Activated T-cell treated with anti-CD3 and anti-CD28 coated beads, Interleukin-2, amount 50 U/mL, for 4 hours (primary cell): ENCODE measurements at regions not wholly inside any gene's neighbourhood (a gene's known extent, or its start where the extent isn't known, plus 50 kb on each side); places are given as distances from the start of the nearest gene placed in this dataset.

Source experiments
- ATAC-seq, 2 donors: fragments of 200-7000 bp; cut with Tn5 transposase; one replicate each; pipeline ENCODE4 v1.10.0; 2021
- DNase-seq: peaks from one replicate; pipeline ENCODE4 v3.0.0-alpha.2; 2020
- H3K27me3 Mint-ChIP-seq: one replicate; pipeline ENCODE4 v1.8.0; 2021; ENCODE audit warnings: low read depth, mixed read lengths
- H3K36me3 Mint-ChIP-seq: one replicate; pipeline ENCODE4 v1.8.0; 2022; ENCODE audit warnings: mixed read lengths; ENCODE audit not compliant: insufficient read depth
- H3K4me1 Mint-ChIP-seq: one replicate; pipeline ENCODE4 v1.8.0; 2021; ENCODE audit warnings: low read depth, mixed read lengths
- H3K4me3 Mint-ChIP-seq: one replicate; pipeline ENCODE4 v1.8.0; 2021; ENCODE audit warnings: mild to moderate bottlenecking, moderate library complexity, mixed read lengths
- H3K9me3 Mint-ChIP-seq: one replicate; pipeline ENCODE4 v1.8.0; 2021; ENCODE audit warnings: mixed read lengths

GRCh38 chr4:123455360-123455759, 58.8 kb downstream of the SPRY1 start:
- no peak for ATAC-seq

DNA sequence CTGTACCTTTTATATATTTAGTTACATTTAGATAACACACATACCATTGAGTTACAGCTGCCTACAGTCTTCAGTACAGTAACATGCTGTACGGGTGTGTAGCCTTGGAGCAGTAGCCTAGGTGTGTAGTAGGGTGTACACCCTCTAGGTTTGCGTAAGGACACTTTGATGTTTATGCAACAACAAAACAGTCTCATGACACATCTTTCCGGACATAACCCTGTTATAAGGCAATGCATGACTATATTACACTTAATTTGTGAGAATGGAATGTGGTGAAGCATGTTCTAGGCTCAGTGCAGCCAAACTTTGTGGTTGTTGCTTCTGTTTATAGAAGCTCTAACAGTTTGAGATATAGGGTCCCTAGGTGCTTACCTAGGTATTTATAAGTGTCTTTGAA, 65.4 kb downstream of the SPRY1 start:
- Mint-ChIP-seq H3K4me1 (no peaks in the 10 kb centered on the region), H3K9me3 (no peaks in the 10 kb centered on the region), H3K27me3 (peaks cover 2% of the 10 kb centered on the region), H3K4me3 (no peak overlapping the region), H3K36me3 (no peaks in the 10 kb centered on the region)
- ATAC-seq (no peak), DNase-seq (no peak)

More at GRCh38 chr4:123455360-123455759, 58.8 kb downstream of the SPRY1 start:
- no peak for DNase-seq
- Mint-ChIP-seq H3K27me3 (no peaks in the 10 kb centered on the region), H3K36me3 (no peaks in the 10 kb centered on the region), H3K4me1 (peaks cover 4% of the 10 kb centered on the region), H3K4me3 (no peak overlapping the region), H3K9me3 (no peaks in the 10 kb centered on the region)

- Mint-ChIP-seq H3K4me1 (no peaks in the 10 kb centered on the region), H3K27me3 (peaks cover 2% of the 10 kb centered on the region), H3K9me3 (no peaks in the 10 kb centered on the region), H3K4me3 (no peak overlapping the region), H3K36me3 (no peaks in the 10 kb centered on the region)
- DNase-seq (no peak), ATAC-seq (no peak)
Observed at GRCh38 chr4:123463869-123464268, 67.3 kb downstream of the SPRY1 start.

DNA sequence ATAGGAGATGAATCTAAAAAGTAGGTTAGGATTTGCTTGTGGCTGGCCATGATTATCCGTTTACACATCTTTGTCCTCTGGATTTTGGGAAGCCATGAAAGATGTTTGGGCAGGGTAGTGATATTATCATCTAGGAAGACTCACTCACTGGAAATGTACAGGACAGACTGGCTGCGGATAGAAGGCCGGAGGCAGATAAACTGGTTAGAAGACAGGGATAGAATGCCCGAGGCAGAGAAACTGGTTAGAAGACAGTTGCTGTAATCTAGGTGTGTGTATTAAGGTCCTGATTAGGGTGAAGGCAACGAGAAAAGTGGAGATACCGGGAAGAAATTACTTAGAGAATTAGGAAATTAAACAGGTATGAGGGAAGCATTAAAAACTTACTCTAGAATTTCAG, 68.8 kb downstream of the SPRY1 start:
- H3K4me1 Mint-ChIP-seq: no peaks in the 10 kb centered on the region
- ATAC-seq (no peak), DNase-seq (no peak)
- no peaks in the 10 kb centered on the region for H3K36me3 Mint-ChIP-seq
- H3K27me3 Mint-ChIP-seq: peaks cover 2% of the 10 kb centered on the region
- no peaks in the 10 kb centered on the region for H3K9me3 Mint-ChIP-seq
- no peak overlapping the region for H3K4me3 Mint-ChIP-seq

DNA sequence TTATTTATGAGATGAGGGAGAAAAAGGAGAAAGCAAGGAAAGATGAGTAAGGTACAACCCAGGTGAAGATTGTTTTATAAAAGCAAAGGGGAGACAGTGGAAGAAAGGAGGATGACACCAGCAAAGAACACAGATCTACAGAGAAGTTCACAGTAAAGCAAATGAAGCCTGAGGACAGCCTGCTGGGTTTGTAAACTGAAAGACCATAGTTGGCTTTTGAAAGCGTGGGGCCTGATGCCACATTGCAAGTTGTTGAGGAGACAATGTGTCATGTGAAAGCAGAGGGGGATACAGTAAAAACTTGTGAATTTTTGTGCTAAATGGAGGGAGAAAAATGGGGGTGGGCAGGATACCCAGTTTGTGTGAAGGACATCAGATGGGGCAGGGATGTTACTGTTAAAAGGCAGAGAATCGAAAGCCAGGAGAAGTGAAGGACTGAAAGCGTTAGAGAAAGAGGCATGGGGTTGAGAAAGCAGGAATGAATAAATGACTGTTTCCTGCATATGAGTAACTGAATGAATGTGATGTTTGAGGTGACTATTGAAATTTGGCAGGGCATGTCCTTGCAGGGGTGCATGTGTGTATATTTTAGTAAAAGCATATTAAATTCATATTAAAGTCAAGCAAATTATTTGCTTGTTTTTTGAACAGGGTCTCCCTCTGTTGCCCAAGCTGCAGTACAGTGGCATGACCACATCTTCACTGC, 69.6 kb downstream of the SPRY1 start:
- peak in 1 of 2 donors; percentile 32 for ATAC-seq
- DNase-seq: no peak
- no peak overlapping the region for H3K4me3 Mint-ChIP-seq

DNA sequence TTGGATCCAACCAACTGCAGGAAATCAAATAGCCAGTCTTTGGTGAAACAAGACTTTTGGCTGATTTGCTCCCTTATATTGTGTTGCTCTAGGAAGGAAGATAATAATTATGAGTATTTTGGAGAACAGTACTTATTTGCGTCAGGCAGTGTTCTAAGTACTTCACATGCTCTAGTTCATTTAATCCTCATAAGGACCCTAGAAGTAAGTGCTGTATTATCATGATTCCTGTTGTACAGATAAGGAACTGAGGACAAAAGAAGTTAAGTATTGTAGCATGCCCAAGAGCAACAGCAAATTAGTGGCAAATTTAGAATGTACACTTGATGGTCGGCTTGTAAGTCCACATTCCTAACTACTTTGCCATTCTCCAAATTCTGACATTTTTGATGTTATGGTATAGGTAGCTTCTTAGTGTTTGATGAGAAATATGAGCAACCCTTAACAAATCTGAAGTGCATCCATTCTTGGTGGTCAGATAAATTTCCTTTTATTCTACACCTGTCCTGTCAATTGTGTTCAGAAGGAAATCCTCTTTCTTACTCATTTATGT, 72.0 kb downstream of the SPRY1 start:
- DNase-seq (no peak), ATAC-seq (no peak)
- peaks cover 2% of the 10 kb centered on the region for H3K27me3 Mint-ChIP-seq
- no peaks in the 10 kb centered on the region for H3K4me1 Mint-ChIP-seq
- no peaks in the 10 kb centered on the region for H3K9me3 Mint-ChIP-seq
- no peak overlapping the region for H3K4me3 Mint-ChIP-seq
- H3K36me3 Mint-ChIP-seq: no peaks in the 10 kb centered on the region

More for the DNA sequence above, 69.6 kb downstream of the SPRY1 start:
- Mint-ChIP-seq H3K9me3 (no peaks in the 10 kb centered on the region), H3K4me1 (no peaks in the 10 kb centered on the region), H3K36me3 (no peaks in the 10 kb centered on the region), H3K27me3 (peaks cover 2% of the 10 kb centered on the region)

DNA sequence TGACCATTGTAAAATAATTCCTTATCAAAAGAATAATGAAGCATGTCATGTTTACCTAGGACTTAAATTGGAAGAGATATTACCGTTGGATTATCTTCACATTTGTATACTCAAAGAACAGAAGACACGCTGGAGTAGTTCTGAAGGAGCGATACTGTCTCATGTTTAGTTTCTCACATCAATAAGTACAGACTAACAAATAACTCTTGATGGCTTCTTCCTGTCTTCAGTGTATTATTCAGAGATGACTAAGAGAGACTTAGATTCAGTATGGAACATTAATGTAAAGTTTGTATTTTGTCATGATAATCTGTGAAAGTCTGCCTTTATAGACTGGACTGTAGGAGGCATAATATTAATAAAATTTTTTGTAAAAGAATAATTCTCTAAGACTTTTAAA, 72.7 kb downstream of the SPRY1 start:
- Mint-ChIP-seq H3K36me3 (no peaks in the 10 kb centered on the region), H3K9me3 (no peaks in the 10 kb centered on the region), H3K4me1 (no peaks in the 10 kb centered on the region), H3K4me3 (no peak overlapping the region), H3K27me3 (no peaks in the 10 kb centered on the region)
- ATAC-seq (no peak), DNase-seq (no peak)

- Mint-ChIP-seq H3K36me3 (no peaks in the 10 kb centered on the region), H3K4me3 (no peak overlapping the region), H3K27me3 (no peaks in the 10 kb centered on the region), H3K9me3 (no peaks in the 10 kb centered on the region), H3K4me1 (no peaks in the 10 kb centered on the region)
- ATAC-seq (no peak), DNase-seq (no peak)
Observed at GRCh38 chr4:123469696-123470095, 73.1 kb downstream of the SPRY1 start.

GRCh38 chr4:123470640-123471039, 74.0 kb downstream of the SPRY1 start:
- DNase-seq (no peak), ATAC-seq (no peak)
- no peaks in the 10 kb centered on the region for H3K4me1 Mint-ChIP-seq
- no peaks in the 10 kb centered on the region for H3K9me3 Mint-ChIP-seq
- H3K36me3 Mint-ChIP-seq: no peaks in the 10 kb centered on the region
- no peaks in the 10 kb centered on the region for H3K27me3 Mint-ChIP-seq
- no peak overlapping the region for H3K4me3 Mint-ChIP-seq

DNA sequence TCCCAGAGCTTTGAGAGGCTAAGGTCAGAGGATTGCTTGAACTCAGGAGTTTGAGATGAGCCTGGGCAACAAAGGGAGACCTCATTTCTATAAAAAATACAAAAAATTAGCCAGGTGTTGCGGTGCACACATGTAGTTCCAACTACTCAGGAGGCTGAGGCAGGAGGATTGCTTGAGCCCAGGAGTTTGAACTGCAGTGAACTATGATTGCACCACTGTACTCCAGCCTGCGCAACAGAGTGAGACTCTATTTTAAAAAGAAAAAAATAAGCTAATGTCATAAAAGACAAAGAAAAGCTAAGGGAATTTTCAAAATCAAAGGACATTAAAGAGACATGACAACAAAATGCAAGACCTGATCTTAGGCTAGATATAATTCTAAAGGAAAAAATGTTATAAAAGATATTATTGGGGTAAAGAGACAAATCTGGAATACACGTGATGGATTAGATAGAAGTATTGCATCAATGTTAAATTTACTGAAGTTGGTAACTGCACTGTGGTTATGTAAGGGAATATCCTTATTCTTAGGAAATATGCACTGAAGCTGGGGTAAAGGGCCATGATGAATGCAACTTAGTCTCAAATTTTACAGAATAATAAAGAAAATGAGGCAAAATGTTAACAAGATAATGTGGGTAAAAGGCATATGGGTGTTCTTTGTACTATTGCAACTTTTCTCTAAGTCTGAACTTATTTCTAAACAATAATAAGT, 75.2 kb downstream of the SPRY1 start:
- DNase-seq: no peak
- Mint-ChIP-seq H3K27me3 (no peaks in the 10 kb centered on the region), H3K4me1 (no peaks in the 10 kb centered on the region), H3K36me3 (no peaks in the 10 kb centered on the region), H3K4me3 (no peak overlapping the region), H3K9me3 (peaks cover 4% of the 10 kb centered on the region)
- ATAC-seq: no peak

DNA sequence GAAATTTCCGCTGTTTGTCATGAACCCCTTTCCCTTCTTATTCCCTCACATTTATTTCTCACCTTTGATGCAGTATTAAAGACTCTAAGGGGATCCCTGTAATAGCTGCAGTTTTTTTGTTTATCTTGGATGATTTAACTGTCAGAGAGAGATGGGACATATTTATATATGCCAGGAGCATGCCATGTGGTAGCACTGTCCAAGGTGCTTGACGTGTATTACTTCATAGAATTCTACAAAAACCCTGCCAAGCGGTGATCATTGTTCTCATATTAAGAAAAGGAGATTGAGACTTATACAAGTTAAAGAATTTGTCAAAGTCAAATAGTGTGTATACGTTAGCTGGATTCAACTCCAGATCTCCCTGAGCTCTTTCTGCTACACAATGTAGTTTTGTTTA, 78.2 kb downstream of the SPRY1 start:
- Mint-ChIP-seq H3K4me3 (no peak overlapping the region), H3K4me1 (peaks cover 16% of the 10 kb centered on the region), H3K36me3 (no peaks in the 10 kb centered on the region), H3K9me3 (peaks cover 4% of the 10 kb centered on the region), H3K27me3 (no peaks in the 10 kb centered on the region)
- DNase-seq (no peak), ATAC-seq (no peak)

- Mint-ChIP-seq H3K36me3 (no peaks in the 10 kb centered on the region), H3K4me3 (no peak overlapping the region), H3K9me3 (peaks cover 4% of the 10 kb centered on the region), H3K27me3 (no peaks in the 10 kb centered on the region), H3K4me1 (peaks cover 16% of the 10 kb centered on the region)
- no peak for ATAC-seq
- no peak for DNase-seq
Observed at GRCh38 chr4:123476089-123476488, 79.5 kb downstream of the SPRY1 start.

GRCh38 chr4:123477711-123478209, 81.2 kb downstream of the SPRY1 start:
- peak; percentile 34 for DNase-seq
- peak; percentile 53 to 85 for ATAC-seq
- Mint-ChIP-seq H3K27me3 (no peaks in the 10 kb centered on the region), H3K4me3 (no peak overlapping the region), H3K9me3 (peaks cover 4% of the 10 kb centered on the region), H3K4me1 (peaks cover 18% of the 10 kb centered on the region), H3K36me3 (no peaks in the 10 kb centered on the region)

- Mint-ChIP-seq H3K4me3 (no peak overlapping the region), H3K27me3 (no peaks in the 10 kb centered on the region), H3K36me3 (no peaks in the 10 kb centered on the region), H3K4me1 (peaks cover 18% of the 10 kb centered on the region), H3K9me3 (peaks cover 4% of the 10 kb centered on the region)
- DNase-seq: no peak
- ATAC-seq: no peak
Observed at GRCh38 chr4:123478859-123479345, 82.3 kb downstream of the SPRY1 start.

DNA sequence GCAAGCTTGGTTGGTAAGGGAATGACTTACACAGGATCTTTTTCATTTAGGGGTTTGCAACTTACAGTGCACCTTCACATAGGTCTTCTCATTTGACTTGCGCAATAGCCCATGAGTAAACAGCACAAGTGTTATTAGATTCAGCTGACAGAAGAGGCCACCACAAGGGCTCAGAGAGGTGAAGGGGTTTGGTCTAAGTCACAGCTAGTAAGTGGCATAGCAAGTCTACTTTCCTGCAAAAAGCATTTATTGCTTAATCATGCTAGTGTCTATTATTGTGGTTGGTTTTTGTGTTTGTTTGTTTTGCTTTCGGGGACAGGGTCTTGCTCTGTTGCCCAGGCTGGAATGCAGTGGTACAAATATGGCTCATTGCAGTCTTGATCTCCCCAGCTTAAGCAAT, 83.3 kb downstream of the SPRY1 start:
- H3K27me3 Mint-ChIP-seq: no peaks in the 10 kb centered on the region
- H3K4me3 Mint-ChIP-seq: no peak overlapping the region
- H3K4me1 Mint-ChIP-seq: peaks cover 18% of the 10 kb centered on the region
- H3K9me3 Mint-ChIP-seq: peaks cover 4% of the 10 kb centered on the region
- no peaks in the 10 kb centered on the region for H3K36me3 Mint-ChIP-seq
- DNase-seq (no peak), ATAC-seq (no peak)
